Activated naive CD4-positive, alpha-beta T cell treated with anti-CD3 and anti-CD28 coated beads, Interleukin-2, amount 10 ng/mL, durations not matched to agents 7 days and 5 days (primary cell): ENCODE measurements at regions not wholly inside any gene's neighbourhood (a gene's known extent, or its start where the extent isn't known, plus 50 kb on each side); places are given as distances from the start of the nearest gene placed in this dataset.

ENCODE experiments used
- CTCF ChIA-PET: fragments of 350-600 bp; sonication (Branson Sonifier 250); formaldehyde crosslinking; loops from one replicate; lab custom pipeline; 2021; ENCODE audit warnings: antibody characterized with exemption; lab: Charles Lee
- DNase-seq: peaks from one replicate; pipeline ENCODE4 v3.0.0-alpha.2; 2020
- H3K27ac Mint-ChIP-seq: one replicate; pipeline ENCODE4 v1.8.0; 2021; ENCODE audit warnings: mild to moderate bottlenecking, moderate library complexity, mixed read lengths
- H3K27me3 Mint-ChIP-seq: one replicate; pipeline ENCODE4 v1.8.0; 2021; ENCODE audit warnings: mild to moderate bottlenecking, mixed read lengths
- H3K36me3 Mint-ChIP-seq: one replicate; pipeline ENCODE4 v1.8.0; 2021; ENCODE audit warnings: mixed read lengths
- H3K4me1 Mint-ChIP-seq: one replicate; pipeline ENCODE4 v1.8.0; 2021; ENCODE audit warnings: mixed read lengths
- H3K4me3 Mint-ChIP-seq: one replicate; pipeline ENCODE4 v1.8.0; 2021; ENCODE audit warnings: mild to moderate bottlenecking, moderate library complexity, mixed read lengths
- H3K9me3 Mint-ChIP-seq: one replicate; pipeline ENCODE4 v1.8.0; 2021; ENCODE audit warnings: mixed read lengths

DNA sequence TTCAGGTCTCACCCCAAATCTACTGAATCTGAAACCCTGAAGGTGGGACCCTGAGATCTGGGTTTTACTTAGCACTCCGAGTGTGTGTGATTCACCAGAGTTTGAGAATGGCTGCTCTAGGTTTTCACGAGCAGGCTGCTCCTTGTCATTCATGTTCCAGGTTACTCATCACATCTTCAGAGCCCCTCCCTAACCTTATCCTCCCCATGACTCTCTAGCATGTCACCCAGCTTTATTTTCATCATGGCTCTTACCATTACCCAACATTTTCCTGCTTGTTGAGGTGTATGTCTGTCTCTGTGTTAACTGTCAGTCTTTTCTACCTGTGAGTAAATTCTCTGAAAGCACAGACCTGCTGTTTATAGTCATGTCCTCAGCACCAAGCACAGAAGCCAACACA lies 319.2 kb downstream of the NSG2 start:
- Mint-ChIP-seq H3K9me3 (peaks cover 15% of the 10 kb centered on the region), H3K4me3 (no peak overlapping the region)

DNA sequence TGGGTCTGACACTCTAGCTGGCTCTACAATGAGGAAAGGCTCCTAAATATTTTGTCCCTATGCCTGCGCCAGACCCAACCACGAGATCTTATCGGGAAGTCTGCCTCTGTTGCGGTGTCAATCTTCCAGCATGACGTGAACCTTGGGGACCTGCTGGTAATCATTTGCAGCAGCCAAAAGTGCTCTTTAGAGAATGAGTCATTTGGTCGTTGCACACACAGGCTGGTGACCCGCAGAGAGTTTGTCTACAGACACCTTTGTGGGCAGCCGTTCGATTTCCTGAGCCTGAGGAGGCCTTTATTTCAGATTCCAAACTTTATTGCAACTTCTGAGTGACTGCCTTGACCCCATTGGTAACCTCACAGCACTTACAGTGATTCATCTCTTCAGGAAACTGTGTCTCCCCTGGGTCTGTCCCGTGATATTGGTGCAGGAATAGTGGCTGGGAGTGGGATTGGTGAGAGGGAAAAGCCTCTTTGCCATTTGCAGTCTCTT lies 326.1 kb downstream of the NSG2 start:
- Mint-ChIP-seq H3K36me3 (no peaks in the 10 kb centered on the region), H3K27me3 (no peaks in the 10 kb centered on the region), H3K9me3 (no peaks in the 10 kb centered on the region), H3K4me1 (no peaks in the 10 kb centered on the region), H3K27ac (no peak overlapping the region), H3K4me3 (no peak overlapping the region)
- CTCF ChIA-PET, result no interaction called here
- DNase-seq, result no peak

More for the DNA sequence above, 319.2 kb downstream of the NSG2 start:
- Mint-ChIP-seq H3K4me1 (no peaks in the 10 kb centered on the region), H3K27ac (no peak overlapping the region), H3K27me3 (no peaks in the 10 kb centered on the region), H3K36me3 (no peaks in the 10 kb centered on the region)
- DNase-seq, result no peak
- CTCF ChIA-PET, result no interaction called here

DNA sequence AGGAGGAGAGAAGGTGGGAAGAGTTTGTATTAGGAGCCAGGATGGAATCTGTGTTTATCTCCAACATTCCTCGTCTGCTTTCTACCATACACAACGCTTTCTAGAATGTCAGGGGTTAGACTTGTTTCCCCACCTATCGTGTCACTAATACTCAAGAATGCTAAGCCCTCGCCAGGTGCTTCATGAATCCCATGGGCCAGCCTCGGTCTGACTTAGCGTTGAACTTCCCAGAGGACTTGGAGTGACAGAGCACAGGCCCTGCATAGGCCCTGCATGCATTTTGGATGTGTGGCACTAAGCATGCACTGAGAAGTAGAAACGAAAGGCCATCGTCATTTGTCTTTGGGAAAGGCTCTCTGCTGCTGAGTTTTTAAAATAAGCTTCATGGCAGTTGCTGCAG lies 328.7 kb downstream of the NSG2 start:
- CTCF ChIA-PET, result interaction anchor here (1.0 kb wide), 1 partner anchor 62 kb away, joined by 3 read pairs; no protein-coding TSS in a partner anchor
- no peak for DNase-seq
- H3K36me3 Mint-ChIP-seq, result no peaks in the 10 kb centered on the region
- H3K9me3 Mint-ChIP-seq, result no peaks in the 10 kb centered on the region
- H3K27ac Mint-ChIP-seq, result no peak overlapping the region
- H3K27me3 Mint-ChIP-seq, result no peaks in the 10 kb centered on the region
- no peak overlapping the region for H3K4me3 Mint-ChIP-seq
- no peaks in the 10 kb centered on the region for H3K4me1 Mint-ChIP-seq

DNA sequence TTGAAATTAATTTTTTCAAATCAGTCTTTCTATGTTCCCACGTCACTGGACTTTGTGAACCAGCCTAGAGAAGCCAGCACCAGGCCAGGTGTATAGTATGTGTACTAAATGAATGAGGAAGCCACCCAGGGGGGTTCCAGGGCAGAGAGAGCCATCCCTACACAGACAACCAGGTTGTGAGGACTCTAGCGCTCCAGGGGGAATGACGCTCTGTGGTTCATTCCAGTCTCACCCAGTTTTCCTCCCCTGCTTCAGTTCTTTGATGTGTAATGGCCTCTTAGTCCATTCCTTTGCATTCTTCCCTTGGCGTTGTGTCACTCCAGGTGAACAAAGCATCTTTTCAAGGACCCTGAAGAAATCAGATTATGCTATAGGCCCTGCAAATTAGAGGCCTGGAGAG lies 330.6 kb downstream of the NSG2 start:
- no peaks in the 10 kb centered on the region for H3K36me3 Mint-ChIP-seq
- CTCF ChIA-PET, result no interaction called here
- no peak for DNase-seq
- no peak overlapping the region for H3K4me3 Mint-ChIP-seq
- no peak overlapping the region for H3K27ac Mint-ChIP-seq
- H3K4me1 Mint-ChIP-seq, result no peaks in the 10 kb centered on the region
- H3K27me3 Mint-ChIP-seq, result peaks cover 1% of the 10 kb centered on the region
- no peaks in the 10 kb centered on the region for H3K9me3 Mint-ChIP-seq

DNA sequence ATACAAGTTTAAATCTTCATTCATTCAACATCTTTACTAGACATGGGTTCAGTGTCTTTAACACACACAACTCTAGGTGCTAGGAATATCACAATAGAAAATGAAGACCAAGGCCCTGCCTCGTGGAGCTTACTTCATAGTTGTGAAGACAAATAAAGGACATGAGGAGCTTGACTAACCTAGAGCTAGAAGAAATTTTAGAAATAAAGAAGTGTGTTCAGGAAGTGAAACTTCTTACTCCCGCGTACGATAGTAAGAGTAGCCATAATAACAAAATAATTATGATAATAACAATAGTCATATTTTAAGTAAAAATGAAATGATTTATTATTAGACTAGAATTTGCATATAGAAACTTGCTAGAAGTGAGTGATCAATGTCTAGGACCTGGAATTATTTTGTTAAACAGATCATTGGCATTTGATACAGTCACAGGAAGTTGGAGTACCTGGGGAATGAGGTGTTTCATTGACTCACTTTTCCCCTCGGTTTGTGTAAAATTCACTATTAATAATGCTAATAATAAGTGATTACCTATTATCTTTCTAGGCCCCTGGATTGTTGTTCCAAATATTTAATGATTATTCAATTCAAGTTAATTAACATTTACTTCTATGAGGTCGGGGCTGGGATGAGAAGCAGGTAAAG lies 331.3 kb downstream of the NSG2 start:
- Mint-ChIP-seq H3K4me1 (no peaks in the 10 kb centered on the region), H3K36me3 (no peaks in the 10 kb centered on the region), H3K9me3 (no peaks in the 10 kb centered on the region), H3K4me3 (no peak overlapping the region), H3K27ac (no peak overlapping the region), H3K27me3 (peaks cover 3% of the 10 kb centered on the region)
- CTCF ChIA-PET, result no interaction called here
- no peak for DNase-seq

DNA sequence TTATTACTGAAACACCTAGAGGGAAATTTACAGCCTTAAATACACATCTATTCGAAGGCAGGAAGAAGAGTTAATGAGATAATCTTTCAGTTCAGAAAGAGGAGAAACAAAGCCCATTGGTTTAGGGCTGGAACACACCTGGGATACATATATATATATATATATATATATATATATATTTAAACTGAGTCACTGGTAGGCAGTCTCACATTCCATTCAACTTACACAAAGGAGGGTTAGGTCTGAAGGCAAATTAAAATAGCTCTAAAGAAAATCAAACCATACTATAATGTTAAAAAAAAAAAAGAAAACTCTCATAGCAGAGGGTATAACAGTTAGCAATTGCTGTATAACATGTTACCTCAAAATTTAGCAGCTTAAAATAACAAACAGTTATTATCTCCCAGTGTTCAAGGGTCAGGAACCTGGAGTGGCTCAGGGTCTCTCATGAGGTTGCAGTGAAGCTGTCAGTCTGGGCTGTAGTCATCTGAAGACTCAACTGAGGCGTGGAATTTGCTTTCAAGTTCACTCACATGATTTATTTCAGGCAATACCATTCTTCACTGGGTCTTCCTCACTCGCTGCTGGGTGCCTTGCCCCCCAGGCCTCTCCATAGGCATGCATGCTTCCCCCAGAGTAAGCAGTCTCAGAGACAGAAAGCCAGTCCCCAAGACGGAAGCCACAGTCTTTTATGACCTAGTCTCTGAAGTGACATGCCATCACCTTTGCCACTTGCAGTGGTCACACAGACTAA lies 332.8 kb downstream of the NSG2 start:
- no peaks in the 10 kb centered on the region for H3K4me1 Mint-ChIP-seq
- H3K27me3 Mint-ChIP-seq, result peaks cover 3% of the 10 kb centered on the region
- H3K9me3 Mint-ChIP-seq, result no peaks in the 10 kb centered on the region
- no peak overlapping the region for H3K27ac Mint-ChIP-seq
- H3K36me3 Mint-ChIP-seq, result no peaks in the 10 kb centered on the region
- DNase-seq, result no peak
- H3K4me3 Mint-ChIP-seq, result no peak overlapping the region
- CTCF ChIA-PET, result no interaction called here

DNA sequence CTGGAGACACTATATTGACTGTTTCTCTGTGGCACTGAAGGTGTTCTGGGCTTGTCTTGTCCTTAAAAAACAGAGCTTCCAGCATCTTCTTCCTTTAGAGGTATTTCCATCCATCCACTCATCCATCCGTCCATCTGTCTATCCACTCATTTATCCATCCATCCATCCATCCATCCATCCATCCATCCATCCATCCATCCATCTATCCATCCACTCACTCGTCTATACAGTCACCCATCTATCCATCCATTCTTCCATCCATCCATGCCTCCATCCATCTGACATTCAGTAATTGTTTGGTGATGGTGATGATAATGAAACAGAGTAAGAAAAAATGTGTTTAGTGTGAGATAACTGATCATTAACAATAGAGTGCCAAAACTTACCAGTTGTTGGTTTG lies 334.8 kb downstream of the NSG2 start:
- no peaks in the 10 kb centered on the region for H3K4me1 Mint-ChIP-seq
- CTCF ChIA-PET, result no interaction called here

DNA sequence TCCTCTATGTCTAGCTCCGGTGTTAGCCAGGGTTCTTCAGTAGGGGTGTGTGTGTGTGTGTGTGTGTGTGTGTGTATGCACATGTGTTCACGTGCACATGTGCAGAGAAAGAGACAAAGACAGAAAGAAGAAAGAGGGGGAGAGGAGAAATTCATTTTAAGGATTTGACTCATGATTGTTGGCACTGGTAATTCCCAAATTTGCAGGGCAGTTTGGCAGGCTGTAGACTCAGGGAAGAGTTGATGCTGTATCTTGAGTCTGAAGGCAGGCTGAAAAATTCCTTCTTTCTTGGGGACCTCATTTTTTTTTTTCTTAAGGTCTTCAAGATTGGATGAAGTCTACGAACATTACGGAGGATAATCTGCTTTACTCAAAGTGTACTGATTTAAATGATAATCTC lies 335.7 kb downstream of the NSG2 start:
- no peak for DNase-seq
- CTCF ChIA-PET, result no interaction called here

More for the DNA sequence above, 334.8 kb downstream of the NSG2 start:
- Mint-ChIP-seq H3K4me3 (no peak overlapping the region), H3K27ac (no peak overlapping the region), H3K9me3 (no peaks in the 10 kb centered on the region), H3K36me3 (no peaks in the 10 kb centered on the region), H3K27me3 (peaks cover 3% of the 10 kb centered on the region)
- no peak for DNase-seq

DNA sequence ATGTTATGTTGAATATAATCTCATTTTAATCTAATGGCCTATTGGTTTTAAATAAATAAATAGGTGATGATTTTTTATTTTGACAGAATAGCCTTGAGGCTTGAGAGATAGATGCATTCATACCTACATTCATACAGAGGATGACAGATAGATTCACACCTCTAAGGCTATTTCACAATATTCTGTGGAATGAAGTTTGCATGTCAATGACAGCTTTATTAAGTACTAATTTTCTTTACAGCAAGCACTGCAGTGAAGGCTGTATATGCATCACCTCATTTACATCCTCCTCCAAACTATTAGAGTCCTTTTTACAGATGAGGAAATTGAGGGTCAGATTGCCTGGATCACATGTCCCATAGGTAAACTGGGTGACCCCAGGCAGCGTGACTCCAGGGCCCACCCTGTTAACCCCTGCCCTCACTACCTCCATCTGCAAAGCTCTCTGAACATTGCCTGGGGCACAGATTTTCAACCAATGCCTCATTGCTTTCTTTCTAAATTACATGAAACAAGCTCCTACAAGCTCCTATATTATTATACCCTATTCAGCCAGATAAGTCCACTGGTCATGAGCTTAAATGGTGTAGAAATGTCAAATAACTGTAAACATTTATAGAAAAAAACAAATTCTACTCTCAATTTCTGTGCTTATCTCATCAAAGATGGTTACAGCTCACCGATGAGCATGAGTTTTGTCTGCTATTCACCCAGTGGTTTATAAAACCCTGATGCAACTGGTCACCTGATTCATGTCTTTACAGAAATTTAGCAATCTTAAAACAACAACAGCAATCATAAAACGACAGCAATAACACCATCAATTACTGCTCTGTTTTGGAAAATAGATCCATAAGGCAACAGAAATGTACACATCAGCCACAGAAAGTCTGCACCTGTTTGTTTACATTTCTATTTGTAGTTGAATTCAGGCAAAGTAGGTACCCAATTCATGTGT lies 338.0 kb downstream of the NSG2 start:
- Mint-ChIP-seq H3K36me3 (no peaks in the 10 kb centered on the region), H3K4me3 (no peak overlapping the region), H3K9me3 (peaks cover 1% of the 10 kb centered on the region), H3K4me1 (no peaks in the 10 kb centered on the region), H3K27me3 (peaks cover 7% of the 10 kb centered on the region), H3K27ac (no peak overlapping the region)
- no peak for DNase-seq
- CTCF ChIA-PET, result no interaction called here

More for the DNA sequence above, 335.7 kb downstream of the NSG2 start:
- Mint-ChIP-seq H3K27me3 (peaks cover 3% of the 10 kb centered on the region), H3K9me3 (peaks cover 1% of the 10 kb centered on the region), H3K27ac (no peak overlapping the region), H3K4me3 (no peak overlapping the region), H3K4me1 (no peaks in the 10 kb centered on the region), H3K36me3 (no peaks in the 10 kb centered on the region)

DNA sequence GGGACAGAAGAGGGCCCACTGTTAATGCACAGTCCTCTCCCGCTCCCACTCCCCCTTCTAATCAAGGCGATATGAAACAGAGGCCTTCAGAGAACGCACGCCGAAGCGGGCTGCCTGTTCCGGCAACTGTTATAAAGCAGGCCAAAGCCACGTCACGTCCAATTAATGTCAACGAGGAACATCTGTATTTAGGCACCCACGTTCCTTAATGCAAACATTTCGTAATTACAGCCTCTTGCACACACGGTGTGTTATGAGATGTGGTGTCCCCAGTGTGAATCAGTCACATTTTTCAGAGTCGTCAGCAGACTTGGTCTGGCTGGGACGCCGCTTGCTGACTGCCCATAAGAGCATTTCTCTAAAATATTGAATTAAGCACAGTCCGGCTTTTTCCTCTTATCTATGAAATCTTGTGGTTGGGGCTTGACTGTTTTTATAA lies 339.0 kb downstream of the NSG2 start:
- Mint-ChIP-seq H3K27ac (no peak overlapping the region), H3K27me3 (peaks cover 7% of the 10 kb centered on the region), H3K4me3 (no peak overlapping the region), H3K4me1 (no peaks in the 10 kb centered on the region), H3K9me3 (peaks cover 1% of the 10 kb centered on the region), H3K36me3 (no peaks in the 10 kb centered on the region)
- CTCF ChIA-PET, result no interaction called here
- no peak for DNase-seq

DNA sequence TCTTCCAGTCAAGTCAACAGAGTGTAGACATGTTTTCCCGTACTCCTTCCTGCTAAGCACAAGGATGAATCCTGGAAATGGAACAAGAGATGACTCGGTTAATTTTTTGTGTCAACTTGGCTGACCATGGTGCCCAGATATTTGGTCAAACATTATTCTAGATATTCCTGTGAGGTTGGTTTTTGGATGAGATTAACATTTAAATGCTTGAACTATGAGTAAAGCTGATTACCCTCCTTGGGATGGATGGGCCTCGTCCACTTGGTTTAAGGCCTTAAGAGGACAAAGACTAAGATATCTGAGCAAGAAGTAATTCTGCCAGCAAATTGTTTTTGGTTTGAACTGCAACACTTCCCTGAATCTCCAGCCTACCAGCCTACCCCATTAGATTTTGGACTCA lies 338.1 kb upstream of the MSX2 start:
- CTCF ChIA-PET, result no interaction called here
- Mint-ChIP-seq H3K27me3 (peaks cover 4% of the 10 kb centered on the region), H3K36me3 (no peaks in the 10 kb centered on the region), H3K9me3 (peaks cover 1% of the 10 kb centered on the region), H3K27ac (no peak overlapping the region), H3K4me3 (no peak overlapping the region), H3K4me1 (no peaks in the 10 kb centered on the region)
- DNase-seq, result no peak

DNA sequence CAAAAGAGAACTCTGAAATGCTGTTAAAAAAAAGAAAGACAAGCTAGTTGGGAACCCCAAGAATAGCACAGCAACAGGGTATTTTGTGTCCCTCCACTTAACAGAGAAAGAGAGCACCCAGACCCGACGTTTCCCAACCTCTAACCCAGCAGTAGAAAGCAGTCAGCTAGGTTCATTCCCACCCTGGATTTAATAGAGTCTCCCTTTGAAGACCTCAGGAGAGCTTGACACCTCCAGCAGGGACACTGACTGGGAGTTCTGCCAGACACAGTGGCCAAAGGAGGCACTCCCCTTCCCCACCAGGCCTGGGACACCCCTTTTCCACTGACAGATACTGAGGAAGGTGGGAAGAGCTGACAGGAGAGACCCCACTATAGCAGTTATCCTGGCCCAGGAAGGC lies 337.5 kb upstream of the MSX2 start:
- H3K27me3 Mint-ChIP-seq, result peaks cover 4% of the 10 kb centered on the region

DNA sequence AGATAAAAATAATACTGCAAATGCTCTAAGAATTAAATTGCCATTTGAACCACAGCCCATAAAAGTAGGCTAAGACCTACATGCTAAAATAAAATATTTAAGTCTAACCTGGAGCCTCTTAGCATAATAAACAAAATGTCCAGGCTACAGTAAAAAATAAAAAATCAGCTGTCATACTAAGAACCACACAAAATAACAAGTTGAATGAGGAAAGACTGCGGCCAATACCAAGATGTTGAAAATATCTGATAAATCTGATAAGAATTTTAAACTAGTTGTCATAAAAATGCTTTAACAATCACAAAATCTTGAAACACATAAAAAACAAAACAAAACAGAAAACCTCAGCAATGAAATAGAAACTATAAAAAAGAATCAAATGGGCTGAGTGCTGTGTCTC lies 336.9 kb upstream of the MSX2 start:
- peaks cover 1% of the 10 kb centered on the region for H3K9me3 Mint-ChIP-seq
- H3K27ac Mint-ChIP-seq, result no peak overlapping the region
- no peaks in the 10 kb centered on the region for H3K36me3 Mint-ChIP-seq
- CTCF ChIA-PET, result no interaction called here
- peaks cover 5% of the 10 kb centered on the region for H3K27me3 Mint-ChIP-seq
- no peak for DNase-seq
- no peak overlapping the region for H3K4me3 Mint-ChIP-seq
- H3K4me1 Mint-ChIP-seq, result no peaks in the 10 kb centered on the region

More for the DNA sequence above, 337.5 kb upstream of the MSX2 start:
- Mint-ChIP-seq H3K4me3 (no peak overlapping the region), H3K9me3 (peaks cover 1% of the 10 kb centered on the region), H3K36me3 (no peaks in the 10 kb centered on the region), H3K4me1 (no peaks in the 10 kb centered on the region), H3K27ac (no peak overlapping the region)
- no peak for DNase-seq
- CTCF ChIA-PET, result no interaction called here

DNA sequence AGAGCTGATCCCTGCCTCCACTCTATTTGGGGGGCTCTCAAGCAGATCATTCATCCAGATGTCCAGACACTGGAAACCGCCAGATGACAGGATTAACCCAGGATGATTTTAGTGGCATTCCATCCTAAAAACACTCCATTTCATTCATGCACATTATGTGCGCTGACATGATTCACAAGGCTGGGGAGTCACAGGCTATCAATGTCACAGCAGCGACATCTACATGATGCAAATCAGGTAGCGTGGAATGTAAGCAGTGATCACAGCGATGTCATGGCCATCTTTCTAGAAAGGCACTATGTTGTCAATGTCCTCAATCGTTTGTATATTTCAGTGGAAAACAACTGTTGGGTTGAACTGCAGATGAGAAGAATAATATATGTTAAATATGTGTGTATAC lies 331.5 kb upstream of the MSX2 start:
- H3K27ac Mint-ChIP-seq, result no peak overlapping the region
- DNase-seq, result no peak
- H3K36me3 Mint-ChIP-seq, result no peaks in the 10 kb centered on the region
- CTCF ChIA-PET, result no interaction called here
- peaks cover 3% of the 10 kb centered on the region for H3K27me3 Mint-ChIP-seq
- no peak overlapping the region for H3K4me3 Mint-ChIP-seq
- H3K4me1 Mint-ChIP-seq, result no peaks in the 10 kb centered on the region
- H3K9me3 Mint-ChIP-seq, result no peaks in the 10 kb centered on the region
